ENCODE measurements at regions not wholly inside any gene's neighbourhood (a gene's known extent, or its start where the extent isn't known, plus 50 kb on each side); places are given as distances from the start of the nearest gene placed in this dataset.

DNA sequence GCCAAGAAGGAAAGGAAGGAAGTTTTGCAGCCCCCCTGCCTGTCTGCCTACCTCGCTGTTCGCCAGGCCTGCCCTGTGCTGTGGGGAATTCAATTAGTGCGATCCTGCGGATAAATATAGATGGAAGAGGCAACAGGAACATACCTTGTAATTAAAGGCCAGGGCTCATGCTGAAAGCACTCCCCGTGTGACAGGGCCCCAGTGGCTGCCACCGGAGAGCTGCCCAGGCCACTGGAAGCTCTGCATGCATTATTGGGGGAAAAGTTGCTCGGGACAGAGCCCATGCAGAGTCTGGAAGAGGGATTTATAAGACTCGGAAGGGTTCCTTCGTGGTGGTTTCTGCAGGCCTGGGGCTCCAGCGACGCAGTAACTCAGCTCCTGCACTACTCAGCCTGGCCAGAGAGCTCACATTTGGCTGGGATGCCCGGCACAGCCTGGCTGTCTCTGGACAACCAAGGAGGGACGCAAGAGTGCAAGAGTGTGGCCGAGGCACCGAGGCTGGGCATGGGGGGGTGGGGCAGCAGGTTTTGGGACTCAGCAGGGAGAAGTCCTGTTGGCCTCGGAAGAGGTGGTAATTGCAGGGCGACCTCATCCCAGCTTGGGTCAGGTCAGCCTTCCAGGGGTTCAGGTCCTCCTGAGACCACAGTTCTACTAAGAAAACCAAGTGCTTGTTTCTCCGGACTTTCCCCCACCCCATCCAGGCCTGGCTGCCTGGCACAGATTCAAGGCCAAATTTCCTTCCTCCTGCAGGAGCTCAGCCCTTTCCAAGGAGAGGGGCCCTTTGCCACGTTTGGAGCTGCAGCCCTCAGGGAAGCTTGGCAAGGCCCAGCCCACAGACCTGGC is 68.1 kb upstream of the GGTA1 start:
- TF ChIP-seq CTCF (IDR thresholded peaks at IDR 0.05; ENCODE audit: low read length) (no peak), EZH2 (IDR thresholded peaks at IDR 0.05; ENCODE audit: borderline replicate concordance, low read length) (no peak)

Measured in OCI-LY1 (cell line).